ENCODE measurements at regions not wholly inside any gene's neighbourhood (a gene's known extent, or its start where the extent isn't known, plus 50 kb on each side); places are given as distances from the start of the nearest gene placed in this dataset.

DNA sequence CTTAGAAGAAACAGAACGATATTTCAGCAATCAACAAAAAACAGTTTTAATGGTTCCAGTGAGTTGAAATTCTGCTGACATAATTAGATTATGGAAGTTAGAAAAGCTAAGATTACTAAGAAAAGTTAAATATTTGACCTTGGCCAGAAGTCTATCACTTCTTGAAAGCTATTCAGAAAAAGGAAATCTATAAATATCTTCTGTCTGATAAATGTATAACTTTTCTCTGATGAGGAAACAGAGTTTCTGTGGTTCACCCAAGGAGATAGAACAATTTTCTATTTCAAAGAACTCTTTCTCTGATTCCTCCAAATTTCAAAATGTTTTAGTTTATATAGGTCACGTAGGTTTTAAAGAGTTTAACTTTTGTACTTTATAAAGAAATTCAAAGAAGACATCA, 438.4 kb upstream of the CHORDC1 start:
- H3K79me2 ChIP-seq = no peaks in the 10 kb centered on the region
- DNase-seq (ENCODE audit: low spot score) = no peak
- WGBS (ENCODE audit: low lambda C conversion rate, missing lambda C conversion rate) = 94% methylated on average over 2 of the region's 2 CpGs
- no peaks in the 10 kb centered on the region for H3K36me3 ChIP-seq (replicated peaks; ENCODE audit: insufficient read depth, low read depth)
- H3K9me2 ChIP-seq (replicated peaks; ENCODE audit: insufficient read depth) = no peaks in the 10 kb centered on the region
- no peaks in the 10 kb centered on the region for H3K27me3 ChIP-seq
- H3K4me2 ChIP-seq = no peak overlapping the region
- H3K9me3 ChIP-seq (ENCODE audit: low read depth) = no peaks in the 10 kb centered on the region
- no peak overlapping the region for H3K27ac ChIP-seq
- H3K4me1 ChIP-seq (ENCODE audit: insufficient read depth) = no peaks in the 10 kb centered on the region
- no peak for TF ChIP-seq EZH2 (IDR thresholded peaks at IDR 0.05; ENCODE audit: borderline replicate concordance)
- no peak for TF ChIP-seq EZH2phosphoT487 (IDR thresholded peaks at IDR 0.05; ENCODE audit: low read depth, severe bottlenecking, unreplicated experiment)
- TF ChIP-seq, protein P1, sequence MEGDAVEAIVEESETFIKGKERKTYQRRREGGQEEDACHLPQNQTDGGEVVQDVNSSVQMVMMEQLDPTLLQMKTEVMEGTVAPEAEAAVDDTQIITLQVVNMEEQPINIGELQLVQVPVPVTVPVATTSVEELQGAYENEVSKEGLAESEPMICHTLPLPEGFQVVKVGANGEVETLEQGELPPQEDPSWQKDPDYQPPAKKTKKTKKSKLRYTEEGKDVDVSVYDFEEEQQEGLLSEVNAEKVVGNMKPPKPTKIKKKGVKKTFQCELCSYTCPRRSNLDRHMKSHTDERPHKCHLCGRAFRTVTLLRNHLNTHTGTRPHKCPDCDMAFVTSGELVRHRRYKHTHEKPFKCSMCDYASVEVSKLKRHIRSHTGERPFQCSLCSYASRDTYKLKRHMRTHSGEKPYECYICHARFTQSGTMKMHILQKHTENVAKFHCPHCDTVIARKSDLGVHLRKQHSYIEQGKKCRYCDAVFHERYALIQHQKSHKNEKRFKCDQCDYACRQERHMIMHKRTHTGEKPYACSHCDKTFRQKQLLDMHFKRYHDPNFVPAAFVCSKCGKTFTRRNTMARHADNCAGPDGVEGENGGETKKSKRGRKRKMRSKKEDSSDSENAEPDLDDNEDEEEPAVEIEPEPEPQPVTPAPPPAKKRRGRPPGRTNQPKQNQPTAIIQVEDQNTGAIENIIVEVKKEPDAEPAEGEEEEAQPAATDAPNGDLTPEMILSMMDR (IDR thresholded peaks at IDR 0.05; ENCODE audit: poor library complexity) = no peak
- no peaks in the 10 kb centered on the region for H4K20me1 ChIP-seq (ENCODE audit: insufficient read depth, poor library complexity, severe bottlenecking)
- no peak overlapping the region for H3K4me3 ChIP-seq
- no peak overlapping the region for H2AFZ ChIP-seq

DNA sequence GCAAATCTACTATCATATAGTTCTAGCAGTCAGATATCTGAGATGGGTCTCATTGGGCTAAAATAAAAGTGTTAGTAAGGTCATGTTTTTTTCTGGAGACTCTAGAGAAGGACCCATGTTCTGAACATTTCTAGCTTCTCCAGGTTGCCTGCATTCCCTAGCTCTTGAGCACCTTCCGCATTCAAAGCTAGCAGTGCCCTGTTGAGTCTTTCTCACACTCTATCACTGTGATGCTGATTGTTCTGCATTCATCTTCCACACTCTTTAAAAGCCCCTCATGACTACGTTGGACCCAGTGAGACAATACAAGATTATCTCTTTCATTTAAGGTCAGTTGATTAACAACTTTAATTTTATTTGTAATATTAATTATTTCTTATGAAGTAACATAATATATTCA, 433.3 kb upstream of the CHORDC1 start:
- TF ChIP-seq EZH2 (IDR thresholded peaks at IDR 0.05; ENCODE audit: borderline replicate concordance) (no peak), EZH2phosphoT487 (IDR thresholded peaks at IDR 0.05; ENCODE audit: low read depth, severe bottlenecking, unreplicated experiment) (no peak)
- TF ChIP-seq, protein P1 (IDR thresholded peaks at IDR 0.05; ENCODE audit: poor library complexity) = no peak
- no peak overlapping the region for H2AFZ ChIP-seq
- no peaks in the 10 kb centered on the region for H3K9me2 ChIP-seq (replicated peaks; ENCODE audit: insufficient read depth)
- no peak overlapping the region for H3K4me2 ChIP-seq
- no peaks in the 10 kb centered on the region for H4K20me1 ChIP-seq (ENCODE audit: insufficient read depth, poor library complexity, severe bottlenecking)
- H3K4me3 ChIP-seq = no peak overlapping the region
- no peaks in the 10 kb centered on the region for H3K36me3 ChIP-seq (replicated peaks; ENCODE audit: insufficient read depth, low read depth)
- H3K27me3 ChIP-seq = no peaks in the 10 kb centered on the region
- H3K79me2 ChIP-seq = no peaks in the 10 kb centered on the region
- no peak for DNase-seq (ENCODE audit: low spot score)
- no peaks in the 10 kb centered on the region for H3K4me1 ChIP-seq (ENCODE audit: insufficient read depth)
- no peak overlapping the region for H3K27ac ChIP-seq
- H3K9me3 ChIP-seq (ENCODE audit: low read depth) = no peaks in the 10 kb centered on the region
- WGBS (ENCODE audit: low lambda C conversion rate, missing lambda C conversion rate) = 83% methylated on average over 2 of the region's 2 CpGs

DNA sequence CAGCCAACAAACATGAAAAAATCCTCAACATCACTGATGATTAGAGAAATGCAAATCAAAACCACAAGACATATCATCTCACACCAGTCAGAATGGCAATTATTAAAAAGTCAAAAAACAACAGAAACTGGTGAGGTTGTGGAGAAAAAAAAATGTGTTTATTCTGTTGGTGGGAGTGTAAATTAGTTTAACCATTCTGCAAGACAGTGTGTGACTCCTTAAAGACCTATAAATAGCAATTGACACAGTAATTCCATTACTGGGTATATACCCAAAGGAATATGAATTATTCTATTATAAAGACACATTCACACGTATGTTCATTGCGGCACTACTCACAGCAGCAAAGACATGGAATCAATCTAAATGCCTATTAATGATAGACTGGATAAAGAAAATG, 427.3 kb upstream of the CHORDC1 start:
- H4K20me1 ChIP-seq (ENCODE audit: insufficient read depth, poor library complexity, severe bottlenecking) = no peaks in the 10 kb centered on the region
- no peak overlapping the region for H2AFZ ChIP-seq
- no peaks in the 10 kb centered on the region for H3K9me3 ChIP-seq (ENCODE audit: low read depth)
- H3K36me3 ChIP-seq (replicated peaks; ENCODE audit: insufficient read depth, low read depth) = no peaks in the 10 kb centered on the region
- DNase-seq (ENCODE audit: low spot score) = no peak
- WGBS (ENCODE audit: low lambda C conversion rate, missing lambda C conversion rate) = 96% methylated on average over 2 of the region's 2 CpGs
- TF ChIP-seq, protein P1 (IDR thresholded peaks at IDR 0.05; ENCODE audit: poor library complexity) = no peak
- TF ChIP-seq EZH2phosphoT487 (IDR thresholded peaks at IDR 0.05; ENCODE audit: low read depth, severe bottlenecking, unreplicated experiment) = no peak
- no peaks in the 10 kb centered on the region for H3K27me3 ChIP-seq
- H3K9me2 ChIP-seq (replicated peaks; ENCODE audit: insufficient read depth) = no peaks in the 10 kb centered on the region
- H3K4me1 ChIP-seq (ENCODE audit: insufficient read depth) = no peaks in the 10 kb centered on the region
- H3K4me2 ChIP-seq = no peak overlapping the region
- H3K4me3 ChIP-seq = no peak overlapping the region
- H3K79me2 ChIP-seq = no peaks in the 10 kb centered on the region
- H3K27ac ChIP-seq = no peak overlapping the region

DNA sequence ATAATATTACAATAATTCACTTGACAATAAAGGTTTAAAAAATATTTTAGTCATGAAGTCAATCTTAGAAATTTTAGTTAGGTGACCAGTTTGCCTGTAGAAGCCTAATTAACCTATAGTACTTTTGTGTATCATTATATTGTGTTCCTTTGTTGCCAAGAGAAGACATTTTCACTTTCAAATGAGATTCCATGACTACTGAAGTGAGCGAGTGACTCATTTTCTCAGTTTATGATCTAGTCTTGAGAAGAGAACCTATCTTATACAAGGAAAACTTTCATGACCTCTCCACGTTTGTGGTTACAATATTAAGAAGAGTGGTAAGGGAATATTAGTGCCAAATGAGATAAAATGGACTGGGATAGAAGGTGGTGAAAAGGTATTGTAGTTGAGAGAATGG, 423.9 kb upstream of the CHORDC1 start:
- H3K4me1 ChIP-seq (ENCODE audit: insufficient read depth) = no peaks in the 10 kb centered on the region
- H3K4me3 ChIP-seq = no peak overlapping the region
- no peak overlapping the region for H3K27ac ChIP-seq
- H3K36me3 ChIP-seq (replicated peaks; ENCODE audit: insufficient read depth, low read depth) = no peaks in the 10 kb centered on the region
- H4K20me1 ChIP-seq (ENCODE audit: insufficient read depth, poor library complexity, severe bottlenecking) = no peaks in the 10 kb centered on the region
- H3K9me3 ChIP-seq (ENCODE audit: low read depth) = no peaks in the 10 kb centered on the region
- no peak overlapping the region for H2AFZ ChIP-seq
- H3K79me2 ChIP-seq = no peaks in the 10 kb centered on the region
- DNase-seq (ENCODE audit: low spot score) = no peak
- TF ChIP-seq EZH2phosphoT487 (IDR thresholded peaks at IDR 0.05; ENCODE audit: low read depth, severe bottlenecking, unreplicated experiment) = no peak
- TF ChIP-seq, protein P1 (IDR thresholded peaks at IDR 0.05; ENCODE audit: poor library complexity) = no peak
- no peak for TF ChIP-seq EZH2 (IDR thresholded peaks at IDR 0.05; ENCODE audit: borderline replicate concordance)
- H3K4me2 ChIP-seq = no peak overlapping the region
- WGBS (ENCODE audit: low lambda C conversion rate, missing lambda C conversion rate) = 82% methylated on average over 2 of the region's 2 CpGs
- no peaks in the 10 kb centered on the region for H3K27me3 ChIP-seq
- no peaks in the 10 kb centered on the region for H3K9me2 ChIP-seq (replicated peaks; ENCODE audit: insufficient read depth)

Measured in hepatocyte (in vitro differentiated cells).